ENCODE measurements at regions not wholly inside any gene's neighbourhood (a gene's known extent, or its start where the extent isn't known, plus 50 kb on each side); places are given as distances from the start of the nearest gene placed in this dataset.

- TF ChIP-seq CTCF (IDR thresholded peaks at IDR 0.05; ENCODE audit: insufficient read depth, low read depth, low read length) = no peak
- no peak for TF ChIP-seq EZH2 (IDR thresholded peaks at IDR 0.05; ENCODE audit: insufficient read depth, low read length)
Measured at GRCh38 chrX:65598559-65599147, 64.1 kb upstream of the LAS1L start.
